MM.1S (cell line): ENCODE measurements at regions not wholly inside any gene's neighbourhood (a gene's known extent, or its start where the extent isn't known, plus 50 kb on each side); places are given as distances from the start of the nearest gene placed in this dataset.

Experiments
- EZH2 ChIP-seq: fragments of 300-600 bp; sonication (generic); optimal IDR thresholded peaks from 2 replicates; pipeline ENCODE3; 2017; ENCODE audit warnings: low read depth, mild to moderate bottlenecking, antibody characterized with exemption, low read length, mixed read lengths
- EZH2phosphoT487 ChIP-seq: fragments of 300-600 bp; sonication (generic); IDR thresholded peaks from 2 replicates; pipeline ENCODE4 v1.6.1; 2018; ENCODE audit warnings: antibody characterized with exemption, low read length
- TF ChIP-seq, protein P1 (sequence below): fragments of 300-600 bp; sonication (generic); IDR thresholded peaks from 2 replicates; pipeline ENCODE4 v1.5.1; 2016; ENCODE audit warnings: antibody characterized with exemption, low read length, mixed read lengths

- TF ChIP-seq, protein P1, sequence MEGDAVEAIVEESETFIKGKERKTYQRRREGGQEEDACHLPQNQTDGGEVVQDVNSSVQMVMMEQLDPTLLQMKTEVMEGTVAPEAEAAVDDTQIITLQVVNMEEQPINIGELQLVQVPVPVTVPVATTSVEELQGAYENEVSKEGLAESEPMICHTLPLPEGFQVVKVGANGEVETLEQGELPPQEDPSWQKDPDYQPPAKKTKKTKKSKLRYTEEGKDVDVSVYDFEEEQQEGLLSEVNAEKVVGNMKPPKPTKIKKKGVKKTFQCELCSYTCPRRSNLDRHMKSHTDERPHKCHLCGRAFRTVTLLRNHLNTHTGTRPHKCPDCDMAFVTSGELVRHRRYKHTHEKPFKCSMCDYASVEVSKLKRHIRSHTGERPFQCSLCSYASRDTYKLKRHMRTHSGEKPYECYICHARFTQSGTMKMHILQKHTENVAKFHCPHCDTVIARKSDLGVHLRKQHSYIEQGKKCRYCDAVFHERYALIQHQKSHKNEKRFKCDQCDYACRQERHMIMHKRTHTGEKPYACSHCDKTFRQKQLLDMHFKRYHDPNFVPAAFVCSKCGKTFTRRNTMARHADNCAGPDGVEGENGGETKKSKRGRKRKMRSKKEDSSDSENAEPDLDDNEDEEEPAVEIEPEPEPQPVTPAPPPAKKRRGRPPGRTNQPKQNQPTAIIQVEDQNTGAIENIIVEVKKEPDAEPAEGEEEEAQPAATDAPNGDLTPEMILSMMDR: no peak
- TF ChIP-seq EZH2 (no peak), EZH2phosphoT487 (no peak)
These were observed 458.6 kb downstream of the TENT5A start for GRCh38 chr6:81293896-81294295.
